ENCODE measurements at regions not wholly inside any gene's neighbourhood (a gene's known extent, or its start where the extent isn't known, plus 50 kb on each side); places are given as distances from the start of the nearest gene placed in this dataset.
A peak's percentile ranks its signal among the peaks of the same experiment; 100 is the strongest.

DNA sequence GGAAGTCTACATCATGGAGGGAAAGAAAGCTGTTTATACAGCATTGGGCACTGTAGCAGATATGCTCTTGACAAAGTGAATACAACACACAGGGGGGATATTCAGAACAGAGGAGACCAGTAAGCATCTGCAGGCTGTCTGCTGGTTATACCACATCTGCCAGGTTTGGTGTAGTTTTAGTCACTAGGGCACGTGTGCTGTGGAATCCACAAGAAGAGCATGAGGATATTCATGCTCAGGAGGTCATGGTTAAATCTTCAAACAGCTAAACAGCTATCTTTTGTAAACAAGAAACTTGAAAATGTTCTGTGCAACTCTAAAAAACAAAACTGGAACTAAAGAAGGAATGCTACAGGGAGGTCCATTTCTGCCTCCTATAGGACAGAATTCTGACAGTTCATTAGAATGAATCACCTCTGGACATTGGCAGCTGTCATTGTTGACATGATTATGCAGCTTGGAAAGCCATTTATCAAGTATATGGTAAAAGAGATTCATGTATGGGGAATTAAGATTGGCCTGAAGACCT, 175.8 kb downstream of the RCHY1 start:
- Histone ChIP-seq H3K4me1 (ENCODE audit: control insufficient read depth in 2 of 3, insufficient read depth in 2 of 3, low read depth in 1 of 3, low read length in 3 of 3) (no peaks in the 10 kb centered on the region), H3K27me3 (ENCODE audit: control insufficient read depth, insufficient read depth, low read length) (no peaks in the 10 kb centered on the region), H3K27ac (ENCODE audit: low read depth in 2 of 2, low read length in 2 of 2) (no peak overlapping the region), H3K9me3 (ENCODE audit: control insufficient read depth in 2 of 3, insufficient read depth in 1 of 3, low read length in 3 of 3) (no peaks in the 10 kb centered on the region), H3K9ac (ENCODE audit: low read length in 3 of 3) (no peak overlapping the region), H3K4me3 (ENCODE audit: low read length in 3 of 3) (no peak overlapping the region), H3K36me3 (ENCODE audit: control insufficient read depth in 2 of 3, insufficient read depth in 3 of 3, low read length in 3 of 3) (no peaks in the 10 kb centered on the region)
- intact Hi-C loops (cut with DNase I): no loop called here
- no peak for TF ChIP-seq CTCF (IDR thresholded peaks at IDR 0.05; ENCODE audit: borderline replicate concordance, extremely low read depth, insufficient read depth)
- no peak for FAIRE-seq
- DNase-seq: no peak

GRCh38 chr4:75327804-75328512, 186.2 kb downstream of the RCHY1 start:
- peaks cover 0 to 3% (median 3%) of the 10 kb centered on the region in 3 donors for H3K4me1 ChIP-seq (ENCODE audit: control insufficient read depth in 2 of 3, insufficient read depth in 2 of 3, low read depth in 1 of 3, low read length in 3 of 3)
- H3K9ac ChIP-seq (ENCODE audit: low read length in 3 of 3): no peak overlapping the region
- no peak overlapping the region for H3K4me3 ChIP-seq (ENCODE audit: low read length in 3 of 3)
- DNase-seq: peak in 1 of 5 donors; percentile 60
- TF ChIP-seq CTCF (IDR thresholded peaks at IDR 0.05; ENCODE audit: borderline replicate concordance, extremely low read depth, insufficient read depth): no peak
- H3K9me3 ChIP-seq (ENCODE audit: control insufficient read depth in 2 of 3, insufficient read depth in 1 of 3, low read length in 3 of 3): peaks cover 0 to 3% (median 0%) of the 10 kb centered on the region in 3 donors
- no peak for FAIRE-seq
- no peaks in the 10 kb centered on the region for H3K27me3 ChIP-seq (ENCODE audit: control insufficient read depth, insufficient read depth, low read length)
- H3K36me3 ChIP-seq (ENCODE audit: control insufficient read depth in 2 of 3, insufficient read depth in 3 of 3, low read length in 3 of 3): no peaks in the 10 kb centered on the region
- no peak overlapping the region for H3K27ac ChIP-seq (ENCODE audit: low read depth in 2 of 2, low read length in 2 of 2)
- intact Hi-C loops (cut with DNase I): no loop called here

DNA sequence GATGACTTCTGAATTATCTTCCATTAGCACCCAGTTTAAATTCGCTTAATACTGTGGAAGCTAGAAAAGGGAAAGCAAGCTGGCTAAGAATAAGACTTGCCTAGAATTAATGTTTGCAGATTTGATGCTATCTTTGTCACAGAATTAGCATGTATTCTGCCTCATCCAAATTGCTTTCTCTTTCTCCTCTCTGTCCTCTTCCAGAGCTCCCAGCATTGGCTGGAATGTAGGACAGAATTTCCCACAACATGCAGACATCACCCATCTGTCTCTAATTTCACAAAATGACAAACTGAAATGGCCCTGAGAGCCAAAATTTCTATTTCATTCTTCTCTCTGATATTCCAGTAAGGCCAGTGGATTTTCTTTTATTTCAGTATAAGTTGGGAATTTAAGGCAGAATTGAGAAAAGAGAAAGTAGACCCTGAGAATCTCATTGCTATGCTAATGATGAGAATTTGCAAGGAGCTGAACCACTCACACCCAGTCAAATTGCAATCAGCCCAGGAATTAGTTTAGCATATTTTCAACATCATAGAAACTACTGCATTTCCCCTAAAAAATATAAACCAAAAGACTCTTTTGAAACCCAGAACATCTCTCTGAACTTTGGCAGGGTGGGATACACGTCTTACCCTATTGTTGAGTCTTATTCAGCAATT, 188.8 kb downstream of the RCHY1 start:
- DNase-seq: peak in 1 of 5 donors; percentile 23
- intact Hi-C loops (cut with DNase I): no loop called here
- Histone ChIP-seq H3K4me1 (ENCODE audit: control insufficient read depth in 2 of 3, insufficient read depth in 2 of 3, low read depth in 1 of 3, low read length in 3 of 3) (peaks cover 0 to 3% (median 2%) of the 10 kb centered on the region in 3 donors), H3K9ac (ENCODE audit: low read length in 3 of 3) (no peak overlapping the region), H3K27ac (ENCODE audit: low read depth in 2 of 2, low read length in 2 of 2) (no peak overlapping the region), H3K4me3 (ENCODE audit: low read length in 3 of 3) (no peak overlapping the region), H3K36me3 (ENCODE audit: control insufficient read depth in 2 of 3, insufficient read depth in 3 of 3, low read length in 3 of 3) (no peaks in the 10 kb centered on the region), H3K9me3 (ENCODE audit: control insufficient read depth in 2 of 3, insufficient read depth in 1 of 3, low read length in 3 of 3) (no peaks in the 10 kb centered on the region), H3K27me3 (ENCODE audit: control insufficient read depth, insufficient read depth, low read length) (no peaks in the 10 kb centered on the region)
- no peak for TF ChIP-seq CTCF (IDR thresholded peaks at IDR 0.05; ENCODE audit: borderline replicate concordance, extremely low read depth, insufficient read depth)
- no peak for FAIRE-seq
